K562 (cell line): ENCODE measurements at regions not wholly inside any gene's neighbourhood (a gene's known extent, or its start where the extent isn't known, plus 50 kb on each side); places are given as distances from the start of the nearest gene placed in this dataset.

ENCODE experiments used
- ATAC-seq: fragments of 200-7000 bp; cut with Tn5 transposase; 3 replicates; pipeline ENCODE4 v1.9.1; 2020; ENCODE audit warnings: moderate library complexity
- BruUV-seq: library from RNA; stranded (reverse); fragments of 400-500 nt; replicated peaks from 2 replicates; lab custom pipeline; 2021; lab: Mats Ljungman, UMichigan
- CTCF ChIA-PET: fragments of 300-600 bp; formaldehyde crosslinking; extraction: SDS; loops from one replicate; lab custom pipeline; 2021; ENCODE audit warnings: low intra/inter-chr PET ratio; lab: Yijun Ruan, JAX
- POLR2A ChIA-PET: fragments of 300-600, 350-650 bp; sonication (Branson Sonifier 250); formaldehyde crosslinking; extraction: SDS; loops from one replicate; lab custom pipeline; 2021; ENCODE audit warnings: antibody characterized with exemption, inconsistent platforms; lab: Yijun Ruan, JAX
- DNase-seq, 4 experiments: peaks; one replicate each; pipeline versions ENCODE4 v3.0.0 to v3.0.0-alpha.2; 2011 to 2018; ENCODE audit warnings: low spot score in 3 of 4, mixed read lengths in 3 of 4; ENCODE audit errors: extremely low read depth in 1 of 4
- FAIRE-seq: peaks from 2 replicates; lab custom pipeline; 2011; peaks lifted over from hg19 to GRCh38; lab: Jason Lieb, UNC
- H2AFZ ChIP-seq: 2 replicates; pipeline ENCODE4 v1.6.0; 2011; ENCODE audit warnings: low read depth, low read length, control low read depth, inconsistent platforms
- H3K27ac ChIP-seq: fragments of 200-600 bp; 3 replicates; pipeline ENCODE4 v1.8.0; 2011; ENCODE audit warnings: low read depth, mild to moderate bottlenecking, control low read depth, inconsistent platforms, low read length, moderate library complexity, mixed read lengths; ENCODE audit errors: extremely low read depth
- H3K27me3 ChIP-seq, 2 experiments: fragments of 300-600 bp in 1 of 2; 2 replicates in 1 of 2; 3 replicates in 1 of 2; pipeline versions ENCODE4 v1.6.0 to v1.8.0; 2011; ENCODE audit warnings: inconsistent platforms in 2 of 2, low read length in 2 of 2, mild to moderate bottlenecking in 1 of 2, mixed read lengths in 1 of 2, moderate library complexity in 1 of 2; ENCODE audit not compliant: control insufficient read depth in 2 of 2, insufficient read depth in 2 of 2
- H3K36me3 ChIP-seq: fragments of 300-600 bp; 3 replicates; pipeline ENCODE4 v1.8.0; 2011; ENCODE audit warnings: mild to moderate bottlenecking, low read length, inconsistent platforms; ENCODE audit not compliant: control insufficient read depth, insufficient read depth
- H3K4me1 ChIP-seq, 2 experiments: fragments of 200-600 bp in 1 of 2; replicated peaks in 1 of 2; 2 replicates in 1 of 2; 3 replicates in 1 of 2; pipeline versions ENCODE4 v1.5.1 to v1.8.0; 2011; ENCODE audit warnings: inconsistent platforms in 2 of 2, low read length in 2 of 2, mild to moderate bottlenecking in 1 of 2, mixed read lengths in 1 of 2, moderate library complexity in 1 of 2; ENCODE audit not compliant: control insufficient read depth in 2 of 2, insufficient read depth in 2 of 2
- H3K4me2 ChIP-seq: 2 replicates; pipeline ENCODE4 v1.6.1; 2011; ENCODE audit warnings: low read length, control low read depth, inconsistent platforms, mixed read lengths; ENCODE audit not compliant: insufficient read depth
- H3K4me3 ChIP-seq: fragments of 200-600 bp; sonication (generic), shearing (Covaris generic); 2 replicates; pipeline ENCODE4 v1.5.1; 2016; ENCODE audit warnings: control low read depth, inconsistent platforms
- H3K79me2 ChIP-seq: fragments of 200-600 bp; 3 replicates; pipeline ENCODE4 v1.8.0; 2011; ENCODE audit warnings: low read length, inconsistent platforms; ENCODE audit not compliant: control insufficient read depth, insufficient read depth
- H3K9ac ChIP-seq, 2 experiments: 2 replicates each; pipeline versions ENCODE4 v1.6.0 to v1.6.1; 2011; ENCODE audit warnings: low read depth in 2 of 2, low read length in 2 of 2, control low read depth in 1 of 2, inconsistent platforms in 1 of 2, mild to moderate bottlenecking in 1 of 2, mixed read lengths in 1 of 2; ENCODE audit not compliant: insufficient read depth in 1 of 2
- H3K9me1 ChIP-seq: one replicate; pipeline ENCODE4 v1.6.0; 2011; ENCODE audit warnings: inconsistent platforms, mild to moderate bottlenecking, low read length, moderate library complexity; ENCODE audit not compliant: control insufficient read depth, insufficient read depth
- H3K9me3 ChIP-seq: replicated peaks from 2 replicates; pipeline ENCODE4 v1.5.1; 2011; ENCODE audit warnings: low read depth, low read length, inconsistent platforms; ENCODE audit not compliant: control insufficient read depth, insufficient read depth
- H4K20me1 ChIP-seq: replicated peaks from 2 replicates; pipeline ENCODE4 v1.6.1; 2011; ENCODE audit warnings: low read length, inconsistent platforms, mixed read lengths; ENCODE audit not compliant: control insufficient read depth, insufficient read depth
- FOXA1 ChIP-seq: fragments of 450-650 bp; IDR thresholded peaks from 2 replicates; pipeline ENCODE4 v1.6.1; 2016; ENCODE audit warnings: mild to moderate bottlenecking, borderline replicate concordance
- MXD1 ChIP-seq: fragments of 250-450 bp; sonication (Bioruptor Pico); IDR thresholded peaks from 2 replicates; pipeline ENCODE4 v1.8.0; 2021; ENCODE audit warnings: borderline replicate concordance, mild to moderate bottlenecking, moderate library complexity; ENCODE audit not compliant: poor library complexity, severe bottlenecking
- PHF8 ChIP-seq: fragments of 200-600 bp; sonication (generic); IDR thresholded peaks from 2 replicates; pipeline ENCODE4 v1.6.1; 2012; ENCODE audit warnings: mixed run types, mild to moderate bottlenecking, inconsistent platforms, low read length, moderate library complexity, borderline replicate concordance
- RBM22 ChIP-seq: fragments of 200-400 bp; formaldehyde crosslinking; IDR thresholded peaks from 2 replicates; pipeline ENCODE4 v1.6.1; 2018; ENCODE audit warnings: low read length, low read depth; ENCODE audit not compliant: poor library complexity, severe bottlenecking
- TBL1XR1 ChIP-seq, 2 experiments: IDR thresholded peaks; 2 replicates each; pipeline ENCODE4 v1.6.1; 2012; ENCODE audit warnings: improper control_type of control experiment in 2 of 2, low read length in 2 of 2, mild to moderate bottlenecking in 1 of 2
- ZKSCAN8 ChIP-seq: fragments of 200-800 bp; sonication (Bioruptor generic); IDR thresholded peaks from 2 replicates; pipeline ENCODE4 v1.6.1; 2016; ENCODE audit warnings: missing genetic modification characterization, missing compliant biosample characterization
- ZNF133 ChIP-seq: fragments of 250-450 bp; sonication (Bioruptor Pico); IDR thresholded peaks from 2 replicates; pipeline ENCODE4 v1.4.0; 2020; ENCODE audit warnings: mild to moderate bottlenecking
- ZNF583 ChIP-seq: fragments of 250-450 bp; sonication (Bioruptor Pico); IDR thresholded peaks from 2 replicates; pipeline ENCODE4 v1.4.0; 2020
- WGBS: fragments of 100-300 bp; shearing (Covaris generic); methylation state at CpG from one replicate; pipeline ENCODE4 v1.1.6; 2016; ENCODE audit warnings: low coverage, mixed read lengths; ENCODE audit not compliant: insufficient coverage; ENCODE audit errors: missing lambda C conversion rate; 5-methylcytosine and 5-hydroxymethylcytosine counted together
- in situ Hi-C: fragments of 300-500 bp; cut with MboI; formaldehyde crosslinking; loops from 4 replicates; pipeline ENCODE4 v1.15.0; 2018; ENCODE audit warnings: inconsistent platforms, mixed read lengths
- intact Hi-C: fragments of 100-400 bp; cut with micrococcal nuclease; formaldehyde crosslinking; loops from 2 replicates; pipeline ENCODE4 v1.14.2; 2022

GRCh38 chr1:208888376-208888775, 644.2 kb upstream of the PLXNA2 start:
- ChIA-PET POLR2A (interaction anchor here (0.5 kb wide), 1 partner anchor 95 kb away, joined by 3 read pairs; no protein-coding TSS in a partner anchor), CTCF (no interaction called here)
- Histone ChIP-seq H3K9me1 (no peaks in the 10 kb centered on the region), H3K9ac (no peak overlapping the region), H3K9me3 (peaks cover 2% of the 10 kb centered on the region; the same call in 1 of the 2 replicates), H3K36me3 (no peaks in the 10 kb centered on the region), H3K27me3 (no peaks in the 10 kb centered on the region), H4K20me1 (no peaks in the 10 kb centered on the region), H3K4me1 (no peaks in the 10 kb centered on the region), H3K27ac (no peak overlapping the region), H3K4me2 (no peak overlapping the region), H3K79me2 (no peaks in the 10 kb centered on the region), H2AFZ (no peak overlapping the region), H3K4me3 (no peak overlapping the region)
- no TSS peak for BruUV-seq
- intact Hi-C loops, result no loop called here
- FAIRE-seq (no peak), DNase-seq (no peak), ATAC-seq (no peak)
- in situ Hi-C loops, result no loop called here
- TF ChIP-seq RBM22 (no peak), FOXA1 (no peak), PHF8 (no peak), ZNF133 (CRISPR knock-in tag) (no peak), TBL1XR1 (IDR thresholded peaks at IDR 0.05; ENCODE audit: low read length in 2 of 2) (no peak), MXD1 (CRISPR knock-in tag) (no peak), ZNF583 (CRISPR knock-in tag) (no peak), ZKSCAN8 (no peak)
- 0% methylated on average over 2 of the region's 2 CpGs for WGBS
